Mesendoderm (in vitro differentiated cells): ENCODE measurements at regions not wholly inside any gene's neighbourhood (a gene's known extent, or its start where the extent isn't known, plus 50 kb on each side); places are given as distances from the start of the nearest gene placed in this dataset.
"Not testable (repeated sequence)": the region's sequence is repeated elsewhere in the genome, so short reads cannot be mapped to it uniquely, and the experiment has no call there.

Experiments used
- DNase-seq: peaks from one replicate; pipeline ENCODE4 v3.0.0; 2013
- H2AK5ac ChIP-seq: 2 replicates; pipeline ENCODE4 v1.6.1; 2013; ENCODE audit warnings: low read length, inconsistent platforms
- H2BK120ac ChIP-seq: 2 replicates; pipeline ENCODE4 v1.6.1; 2013; ENCODE audit warnings: low read depth, mild to moderate bottlenecking, low read length, moderate library complexity, mixed read lengths
- H2BK15ac ChIP-seq: replicated peaks from 2 replicates; pipeline ENCODE4 v1.6.1; 2013; ENCODE audit warnings: low read depth, mild to moderate bottlenecking, moderate library complexity
- H2BK5ac ChIP-seq: 2 replicates; pipeline ENCODE4 v1.6.1; 2013; ENCODE audit warnings: low read length, inconsistent platforms
- H3K18ac ChIP-seq: 2 replicates; pipeline ENCODE4 v1.6.1; 2013; ENCODE audit warnings: mild to moderate bottlenecking, low read length, mixed read lengths
- H3K23ac ChIP-seq: one replicate; pipeline ENCODE4 v1.6.1; 2013; ENCODE audit warnings: low read length
- H3K27ac ChIP-seq: 2 replicates; pipeline ENCODE4 v1.5.1; 2013; ENCODE audit warnings: low read depth, mild to moderate bottlenecking, inconsistent platforms, low read length, moderate library complexity
- H3K27me3 ChIP-seq: 2 replicates; pipeline ENCODE4 v1.6.1; 2013; ENCODE audit warnings: low read length, control low read depth, mild to moderate bottlenecking, inconsistent platforms; ENCODE audit not compliant: insufficient read depth, poor library complexity
- H3K36me3 ChIP-seq: 2 replicates; pipeline ENCODE4 v1.6.1; 2013; ENCODE audit warnings: low read length, inconsistent platforms; ENCODE audit not compliant: control insufficient read depth, insufficient read depth
- H3K4ac ChIP-seq: one replicate; pipeline ENCODE4 v1.6.1; 2013; ENCODE audit warnings: low read depth, mild to moderate bottlenecking, low read length, moderate library complexity
- H3K4me1 ChIP-seq: 2 replicates; pipeline ENCODE4 v1.6.1; 2013; ENCODE audit warnings: low read depth, low read length, inconsistent platforms; ENCODE audit not compliant: control insufficient read depth
- H3K4me2 ChIP-seq: 2 replicates; pipeline ENCODE4 v1.6.1; 2013; ENCODE audit warnings: low read length
- H3K4me3 ChIP-seq: 2 replicates; pipeline ENCODE4 v1.5.1; 2013; ENCODE audit warnings: mild to moderate bottlenecking, low read length
- H3K56ac ChIP-seq: one replicate; pipeline ENCODE4 v1.6.1; 2013; ENCODE audit warnings: low read length
- H3K79me1 ChIP-seq: 2 replicates; pipeline ENCODE4 v1.6.1; 2013; ENCODE audit warnings: low read length, inconsistent platforms
- H3K79me2 ChIP-seq: 2 replicates; pipeline ENCODE4 v1.6.1; 2013; ENCODE audit warnings: mild to moderate bottlenecking, low read length; ENCODE audit not compliant: control insufficient read depth, insufficient read depth
- H3K9ac ChIP-seq: 2 replicates; pipeline ENCODE4 v1.6.1; 2013; ENCODE audit warnings: low read length, inconsistent platforms
- H4K5ac ChIP-seq: one replicate; pipeline ENCODE4 v1.6.1; 2013; ENCODE audit warnings: low read length
- H4K8ac ChIP-seq: one replicate; pipeline ENCODE4 v1.6.1; 2013; ENCODE audit warnings: low read depth, mild to moderate bottlenecking, control low read depth, low read length, moderate library complexity
- WGBS: extraction: QIAGEN DNeasy Blood & Tissue Kit; methylation state at CpG from one replicate; pipeline ENCODE4 v1.1.7; 2013; ENCODE audit warnings: low lambda C conversion rate, missing lambda C conversion rate; ENCODE audit not compliant: insufficient coverage; ENCODE audit errors: extremely low coverage; 5-methylcytosine and 5-hydroxymethylcytosine counted together

- Histone ChIP-seq H3K9ac (no peak overlapping the region), H3K4ac (no peak overlapping the region), H3K4me2 (no peak overlapping the region), H3K4me1 (no peaks in the 10 kb centered on the region), H3K23ac (no peak overlapping the region), H3K79me2 (no peaks in the 10 kb centered on the region), H2AK5ac (no peak overlapping the region), H3K79me1 (no peaks in the 10 kb centered on the region), H3K27me3 (no peaks in the 10 kb centered on the region), H3K56ac (no peak overlapping the region), H3K27ac (no peak overlapping the region), H3K36me3 (no peaks in the 10 kb centered on the region), H3K4me3 (no peak overlapping the region), H3K18ac (no peak overlapping the region), H2BK5ac (no peak overlapping the region), H4K8ac (no peak overlapping the region), H2BK120ac (no peak overlapping the region), H4K5ac (no peak overlapping the region), H2BK15ac (no peak overlapping the region)
- no peak for DNase-seq
These were observed 75.1 kb upstream of the COG2 start for GRCh38 chr1:230567221-230567575.

- not testable (repeated sequence) for H3K23ac ChIP-seq, H3K4me1 ChIP-seq, H2BK5ac ChIP-seq, H2BK15ac ChIP-seq, H3K79me1 ChIP-seq, H2AK5ac ChIP-seq, H4K5ac ChIP-seq, H3K18ac ChIP-seq, H4K8ac ChIP-seq, H2BK120ac ChIP-seq, H3K4me3 ChIP-seq, H3K4ac ChIP-seq, H3K4me2 ChIP-seq, H3K56ac ChIP-seq, H3K36me3 ChIP-seq, H3K79me2 ChIP-seq, H3K27me3 ChIP-seq, DNase-seq, H3K9ac ChIP-seq, H3K27ac ChIP-seq
- WGBS = no CpG with 5 or more reads among the region's 3 CpGs
These were observed 75.6 kb upstream of the COG2 start for GRCh38 chr1:230566532-230567220.

GRCh38 chr1:230565141-230565540, 77.1 kb upstream of the COG2 start:
- no peak overlapping the region for H3K56ac ChIP-seq
- no peak overlapping the region for H3K18ac ChIP-seq
- no peak for DNase-seq
- no peak overlapping the region for H2BK5ac ChIP-seq
- H3K4me2 ChIP-seq = no peak overlapping the region
- H3K23ac ChIP-seq = no peak overlapping the region
- no peak overlapping the region for H4K5ac ChIP-seq
- H3K79me2 ChIP-seq = no peaks in the 10 kb centered on the region
- no peak overlapping the region for H3K9ac ChIP-seq
- H2BK120ac ChIP-seq = no peak overlapping the region
- H3K79me1 ChIP-seq = no peaks in the 10 kb centered on the region
- H3K27me3 ChIP-seq = no peaks in the 10 kb centered on the region
- no peak overlapping the region for H2BK15ac ChIP-seq
- no peak overlapping the region for H3K27ac ChIP-seq
- H2AK5ac ChIP-seq = no peak overlapping the region
- no peak overlapping the region for H3K4ac ChIP-seq
- no peak overlapping the region for H4K8ac ChIP-seq
- no peaks in the 10 kb centered on the region for H3K4me1 ChIP-seq
- H3K36me3 ChIP-seq = no peaks in the 10 kb centered on the region
- WGBS = no CpG with 5 or more reads among the region's 1 CpG
- no peak overlapping the region for H3K4me3 ChIP-seq

GRCh38 chr1:230563591-230563990, 78.7 kb upstream of the COG2 start:
- Histone ChIP-seq H4K5ac (no peak overlapping the region), H3K4ac (no peak overlapping the region), H3K4me2 (no peak overlapping the region), H3K27ac (no peak overlapping the region), H3K27me3 (no peaks in the 10 kb centered on the region), H2AK5ac (no peak overlapping the region), H4K8ac (no peak overlapping the region), H3K56ac (no peak overlapping the region), H3K4me3 (no peak overlapping the region), H3K36me3 (no peaks in the 10 kb centered on the region), H3K4me1 (no peaks in the 10 kb centered on the region), H3K18ac (no peak overlapping the region), H3K79me2 (no peaks in the 10 kb centered on the region), H2BK5ac (no peak overlapping the region), H3K9ac (no peak overlapping the region), H2BK15ac (no peak overlapping the region), H2BK120ac (no peak overlapping the region), H3K23ac (no peak overlapping the region), H3K79me1 (no peaks in the 10 kb centered on the region)
- no CpG with 5 or more reads among the region's 7 CpGs for WGBS
- DNase-seq = no peak

- H3K27ac ChIP-seq = no peak overlapping the region
- H2AK5ac ChIP-seq = no peak overlapping the region
- H3K36me3 ChIP-seq = no peaks in the 10 kb centered on the region
- H3K4me3 ChIP-seq = no peak overlapping the region
- no peak overlapping the region for H3K4ac ChIP-seq
- H3K79me2 ChIP-seq = no peaks in the 10 kb centered on the region
- H4K5ac ChIP-seq = no peak overlapping the region
- no peak for DNase-seq
- no peak overlapping the region for H2BK15ac ChIP-seq
- H2BK5ac ChIP-seq = no peak overlapping the region
- H3K23ac ChIP-seq = no peak overlapping the region
- no CpG with 5 or more reads among the region's 4 CpGs for WGBS
- no peaks in the 10 kb centered on the region for H3K27me3 ChIP-seq
- H3K18ac ChIP-seq = no peak overlapping the region
- H3K4me1 ChIP-seq = no peaks in the 10 kb centered on the region
- no peak overlapping the region for H4K8ac ChIP-seq
- H3K4me2 ChIP-seq = no peak overlapping the region
- no peak overlapping the region for H3K56ac ChIP-seq
- no peak overlapping the region for H2BK120ac ChIP-seq
- H3K9ac ChIP-seq = no peak overlapping the region
- no peaks in the 10 kb centered on the region for H3K79me1 ChIP-seq
These were observed 80.7 kb upstream of the COG2 start for GRCh38 chr1:230561570-230561969.

GRCh38 chr1:230558324-230558723, 84.0 kb upstream of the COG2 start:
- H3K9ac ChIP-seq = no peak overlapping the region
- H4K5ac ChIP-seq = no peak overlapping the region
- H3K18ac ChIP-seq = no peak overlapping the region
- no peak overlapping the region for H3K4me3 ChIP-seq
- no peaks in the 10 kb centered on the region for H3K27me3 ChIP-seq
- no peak for DNase-seq
- H3K56ac ChIP-seq = no peak overlapping the region
- H2AK5ac ChIP-seq = no peak overlapping the region
- H3K79me1 ChIP-seq = no peaks in the 10 kb centered on the region
- no peak overlapping the region for H2BK5ac ChIP-seq
- no peak overlapping the region for H4K8ac ChIP-seq
- no peak overlapping the region for H3K4me2 ChIP-seq
- no peak overlapping the region for H3K4ac ChIP-seq
- H3K36me3 ChIP-seq = no peaks in the 10 kb centered on the region
- no peak overlapping the region for H2BK15ac ChIP-seq
- WGBS = no CpG with 5 or more reads among the region's 5 CpGs
- H3K79me2 ChIP-seq = no peaks in the 10 kb centered on the region
- H3K23ac ChIP-seq = no peak overlapping the region
- no peak overlapping the region for H3K27ac ChIP-seq
- no peaks in the 10 kb centered on the region for H3K4me1 ChIP-seq
- H2BK120ac ChIP-seq = no peak overlapping the region
